ENCODE measurements at regions not wholly inside any gene's neighbourhood (a gene's known extent, or its start where the extent isn't known, plus 50 kb on each side); places are given as distances from the start of the nearest gene placed in this dataset.

DNA sequence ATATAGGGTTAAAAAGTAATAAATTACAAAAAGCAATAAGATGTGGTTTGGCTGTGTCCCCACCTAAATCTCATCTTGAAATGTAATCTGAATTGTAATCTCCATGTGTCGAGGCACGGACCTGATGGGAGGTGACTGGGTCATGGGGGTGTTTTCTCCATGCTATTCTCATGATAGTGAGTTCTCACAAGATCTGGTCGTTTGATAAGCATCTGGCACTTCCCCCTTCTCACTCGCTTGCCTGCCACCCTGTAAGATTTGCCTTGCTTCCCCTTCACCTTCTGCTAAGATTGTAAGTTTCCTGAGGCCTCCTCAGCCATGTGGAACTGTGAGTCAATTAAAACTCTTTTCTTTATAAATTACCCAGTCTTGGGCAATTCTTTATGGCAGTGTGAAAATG, 577.4 kb downstream of the TBC1D4 start:
- TF ChIP-seq POLR2A (IDR thresholded peaks at IDR 0.05; ENCODE audit: low read depth, low read length) (no peak), TAF1 (IDR thresholded peaks at IDR 0.05; ENCODE audit: borderline replicate concordance, low read depth, low read length) (no peak)

Measured in GM12892 (cell line).